ENCODE measurements at regions not wholly inside any gene's neighbourhood (a gene's known extent, or its start where the extent isn't known, plus 50 kb on each side); places are given as distances from the start of the nearest gene placed in this dataset.

DNA sequence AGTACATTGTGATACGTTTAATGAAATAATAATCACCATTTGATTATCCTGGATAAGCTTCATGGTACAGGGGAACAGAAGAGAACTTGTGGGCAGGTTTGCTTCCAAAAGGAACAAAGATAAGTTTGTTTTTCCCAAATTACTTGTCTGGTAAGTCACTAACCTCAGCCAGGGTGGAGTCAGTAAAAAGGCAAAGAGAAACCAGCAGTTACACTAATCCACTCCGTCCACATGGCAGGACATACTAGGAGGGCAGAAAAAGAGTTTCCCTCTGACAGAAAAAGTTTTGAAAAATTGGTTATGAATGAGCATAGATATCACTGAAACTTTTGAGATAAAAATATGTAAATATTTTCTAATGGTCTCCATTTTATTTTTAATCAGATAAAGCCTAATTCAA, 285.9 kb downstream of the IL15 start:
- no peak overlapping the region for H3K4me3 ChIP-seq (ENCODE audit: control insufficient read depth, low read depth, low read length)
- DNase-seq (ENCODE audit: low read depth): peak; percentile 3
- TF ChIP-seq, protein P1, sequence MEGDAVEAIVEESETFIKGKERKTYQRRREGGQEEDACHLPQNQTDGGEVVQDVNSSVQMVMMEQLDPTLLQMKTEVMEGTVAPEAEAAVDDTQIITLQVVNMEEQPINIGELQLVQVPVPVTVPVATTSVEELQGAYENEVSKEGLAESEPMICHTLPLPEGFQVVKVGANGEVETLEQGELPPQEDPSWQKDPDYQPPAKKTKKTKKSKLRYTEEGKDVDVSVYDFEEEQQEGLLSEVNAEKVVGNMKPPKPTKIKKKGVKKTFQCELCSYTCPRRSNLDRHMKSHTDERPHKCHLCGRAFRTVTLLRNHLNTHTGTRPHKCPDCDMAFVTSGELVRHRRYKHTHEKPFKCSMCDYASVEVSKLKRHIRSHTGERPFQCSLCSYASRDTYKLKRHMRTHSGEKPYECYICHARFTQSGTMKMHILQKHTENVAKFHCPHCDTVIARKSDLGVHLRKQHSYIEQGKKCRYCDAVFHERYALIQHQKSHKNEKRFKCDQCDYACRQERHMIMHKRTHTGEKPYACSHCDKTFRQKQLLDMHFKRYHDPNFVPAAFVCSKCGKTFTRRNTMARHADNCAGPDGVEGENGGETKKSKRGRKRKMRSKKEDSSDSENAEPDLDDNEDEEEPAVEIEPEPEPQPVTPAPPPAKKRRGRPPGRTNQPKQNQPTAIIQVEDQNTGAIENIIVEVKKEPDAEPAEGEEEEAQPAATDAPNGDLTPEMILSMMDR (conservative IDR thresholded peaks at IDR 0.05; ENCODE audit: control insufficient read depth, insufficient read depth, low read depth, low read length): no peak

- DNase-seq (ENCODE audit: low read depth): no peak
- TF ChIP-seq, protein P1 (conservative IDR thresholded peaks at IDR 0.05; ENCODE audit: control insufficient read depth, insufficient read depth, low read depth, low read length): no peak
- H3K4me3 ChIP-seq (ENCODE audit: control insufficient read depth, low read depth, low read length): no peak overlapping the region
Measured at GRCh38 chr4:141926406-141926805, 290.0 kb downstream of the IL15 start.

DNA sequence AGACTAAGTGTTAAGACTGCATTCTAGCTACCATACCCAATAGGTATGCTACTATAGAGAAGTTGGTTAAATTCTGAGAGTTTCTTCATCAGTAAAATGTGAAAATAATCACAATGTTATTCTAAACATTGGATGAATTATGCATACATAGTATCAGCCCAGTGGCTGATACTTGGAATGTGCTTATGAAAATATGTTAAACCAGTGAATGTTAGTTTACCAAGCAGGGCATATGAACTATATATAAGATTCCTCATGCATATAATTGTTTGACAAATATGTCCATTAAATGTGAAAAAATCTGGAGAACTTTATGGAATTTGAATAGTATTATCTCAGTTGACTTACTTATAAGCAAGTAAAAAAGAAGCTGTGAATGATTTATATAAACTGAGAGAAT, 296.1 kb downstream of the IL15 start:
- TF ChIP-seq, protein P1 (conservative IDR thresholded peaks at IDR 0.05; ENCODE audit: control insufficient read depth, insufficient read depth, low read depth, low read length): no peak
- DNase-seq (ENCODE audit: low read depth): no peak

DNA sequence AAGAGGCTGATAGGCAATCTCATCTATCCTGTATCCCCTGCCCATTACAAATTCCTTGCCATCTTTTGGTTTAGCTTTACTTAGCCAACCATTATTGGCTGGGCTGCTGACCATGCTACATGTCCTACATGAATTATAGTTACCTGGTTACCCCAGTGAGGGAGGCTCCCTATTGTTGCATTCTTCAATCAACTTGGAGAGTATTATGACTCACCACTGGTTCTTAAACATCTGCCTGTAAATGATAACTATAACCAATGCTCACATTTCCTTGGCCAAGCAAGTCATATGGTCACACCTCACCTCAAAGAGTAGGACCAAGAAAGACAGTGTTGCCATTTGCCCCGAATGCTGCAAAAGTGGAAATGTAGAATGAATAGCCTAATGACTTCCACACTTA, 297.6 kb downstream of the IL15 start:
- peak; percentile 1 for DNase-seq (ENCODE audit: low read depth)

More for the DNA sequence above, 296.1 kb downstream of the IL15 start:
- no peak overlapping the region for H3K4me3 ChIP-seq (ENCODE audit: control insufficient read depth, low read depth, low read length)

DNA sequence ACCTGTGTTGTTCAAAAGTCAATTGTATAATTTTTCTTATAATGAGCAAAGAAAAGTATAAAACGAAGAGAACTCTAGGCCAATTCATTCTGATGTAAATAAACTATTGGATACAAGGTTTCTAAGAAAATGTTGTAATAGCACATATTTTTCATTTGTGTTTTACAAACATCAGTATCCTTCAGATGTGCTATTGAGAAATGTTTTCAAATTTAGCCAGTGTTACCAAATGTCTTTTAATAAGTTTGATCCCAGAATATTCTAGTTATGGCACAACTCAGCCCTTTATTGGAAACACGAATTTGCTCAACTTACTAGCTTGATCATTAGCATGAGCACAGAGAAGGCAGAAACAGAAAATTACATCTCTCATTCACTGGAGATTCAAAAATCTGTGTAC, 319.3 kb downstream of the IL15 start:
- no peak overlapping the region for H3K4me3 ChIP-seq (ENCODE audit: control insufficient read depth, low read depth, low read length)
- TF ChIP-seq, protein P1 (conservative IDR thresholded peaks at IDR 0.05; ENCODE audit: control insufficient read depth, insufficient read depth, low read depth, low read length): no peak
- DNase-seq (ENCODE audit: low read depth): no peak

More for the DNA sequence above, 297.6 kb downstream of the IL15 start:
- H3K4me3 ChIP-seq (ENCODE audit: control insufficient read depth, low read depth, low read length): no peak overlapping the region
- TF ChIP-seq, protein P1 (conservative IDR thresholded peaks at IDR 0.05; ENCODE audit: control insufficient read depth, insufficient read depth, low read depth, low read length): no peak

- no peak for DNase-seq (ENCODE audit: low read depth)
- TF ChIP-seq, protein P1 (conservative IDR thresholded peaks at IDR 0.05; ENCODE audit: control insufficient read depth, insufficient read depth, low read depth, low read length): no peak
- H3K4me3 ChIP-seq (ENCODE audit: control insufficient read depth, low read depth, low read length): no peak overlapping the region
Measured at GRCh38 chr4:141957416-141957815, 321.0 kb downstream of the IL15 start.

DNA sequence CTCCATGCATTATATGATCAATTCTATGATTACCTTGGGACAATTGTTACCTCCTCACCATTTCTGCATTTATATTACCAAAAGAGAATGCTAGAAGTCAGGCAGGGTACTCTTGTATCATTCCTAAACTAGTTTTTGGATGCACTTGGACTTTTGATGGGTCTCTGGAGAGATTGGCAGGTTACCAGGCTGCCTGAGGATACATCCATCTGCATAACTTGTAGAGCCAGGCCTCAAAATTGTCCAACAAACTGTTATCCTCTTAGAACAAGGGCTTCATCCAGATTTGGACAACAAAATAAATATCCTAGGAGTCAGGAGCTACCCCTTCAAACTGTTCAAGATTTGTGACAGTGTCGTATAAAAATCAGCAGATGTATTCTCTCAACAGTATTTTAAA, 326.1 kb downstream of the IL15 start:
- DNase-seq (ENCODE audit: low read depth): no peak
- H3K4me3 ChIP-seq (ENCODE audit: control insufficient read depth, low read depth, low read length): no peak overlapping the region
- TF ChIP-seq, protein P1 (conservative IDR thresholded peaks at IDR 0.05; ENCODE audit: control insufficient read depth, insufficient read depth, low read depth, low read length): no peak

Measured in fibroblast of mammary gland (primary cell).